ENCODE measurements at regions not wholly inside any gene's neighbourhood (a gene's known extent, or its start where the extent isn't known, plus 50 kb on each side); places are given as distances from the start of the nearest gene placed in this dataset.

GRCh38 chr2:100764430-100764829 lies 55.5 kb upstream of the NPAS2 start:
- H2AFZ ChIP-seq, result no peak overlapping the region
- no peak overlapping the region for H3K27ac ChIP-seq
- 92% methylated on average over 2 of the region's 2 CpGs for WGBS (ENCODE audit: low lambda C conversion rate, missing lambda C conversion rate)

GRCh38 chr2:100765481-100765880 lies 54.5 kb upstream of the NPAS2 start:
- 63% methylated on average over 4 of the region's 4 CpGs for WGBS (ENCODE audit: low lambda C conversion rate, missing lambda C conversion rate)
- DNase-seq (ENCODE audit: low spot score), result no peak
- no peaks in the 10 kb centered on the region for H3K36me3 ChIP-seq (replicated peaks; ENCODE audit: insufficient read depth, low read depth)
- H3K9me2 ChIP-seq (replicated peaks; ENCODE audit: insufficient read depth), result no peaks in the 10 kb centered on the region
- no peak overlapping the region for H2AFZ ChIP-seq
- no peak overlapping the region for H3K4me2 ChIP-seq
- no peak overlapping the region for H3K4me3 ChIP-seq
- no peak overlapping the region for H3K27ac ChIP-seq
- TF ChIP-seq EZH2phosphoT487 (IDR thresholded peaks at IDR 0.05; ENCODE audit: low read depth, severe bottlenecking, unreplicated experiment) (no peak), CTCF (IDR thresholded peaks at IDR 0.05; ENCODE audit: poor library complexity) (no peak), EZH2 (IDR thresholded peaks at IDR 0.05; ENCODE audit: borderline replicate concordance) (no peak)
- peaks cover 11% of the 10 kb centered on the region for H3K4me1 ChIP-seq (ENCODE audit: insufficient read depth)
- no peaks in the 10 kb centered on the region for H3K27me3 ChIP-seq
- H3K9me3 ChIP-seq (ENCODE audit: low read depth), result no peaks in the 10 kb centered on the region
- H4K20me1 ChIP-seq (ENCODE audit: insufficient read depth, poor library complexity, severe bottlenecking), result no peaks in the 10 kb centered on the region
- no peaks in the 10 kb centered on the region for H3K79me2 ChIP-seq

More at GRCh38 chr2:100764430-100764829, 55.5 kb upstream of the NPAS2 start:
- H3K36me3 ChIP-seq (replicated peaks; ENCODE audit: insufficient read depth, low read depth), result no peaks in the 10 kb centered on the region
- TF ChIP-seq EZH2 (IDR thresholded peaks at IDR 0.05; ENCODE audit: borderline replicate concordance) (no peak), CTCF (IDR thresholded peaks at IDR 0.05; ENCODE audit: poor library complexity) (no peak), EZH2phosphoT487 (IDR thresholded peaks at IDR 0.05; ENCODE audit: low read depth, severe bottlenecking, unreplicated experiment) (no peak)
- H3K27me3 ChIP-seq, result no peaks in the 10 kb centered on the region
- H3K4me1 ChIP-seq (ENCODE audit: insufficient read depth), result peaks cover 11% of the 10 kb centered on the region
- H3K79me2 ChIP-seq, result no peaks in the 10 kb centered on the region
- no peak for DNase-seq (ENCODE audit: low spot score)
- no peaks in the 10 kb centered on the region for H3K9me2 ChIP-seq (replicated peaks; ENCODE audit: insufficient read depth)
- no peaks in the 10 kb centered on the region for H4K20me1 ChIP-seq (ENCODE audit: insufficient read depth, poor library complexity, severe bottlenecking)
- H3K4me2 ChIP-seq, result no peak overlapping the region
- H3K4me3 ChIP-seq, result no peak overlapping the region
- H3K9me3 ChIP-seq (ENCODE audit: low read depth), result no peaks in the 10 kb centered on the region

- TF ChIP-seq EZH2 (IDR thresholded peaks at IDR 0.05; ENCODE audit: borderline replicate concordance), result no peak
- no peak for TF ChIP-seq EZH2phosphoT487 (IDR thresholded peaks at IDR 0.05; ENCODE audit: low read depth, severe bottlenecking, unreplicated experiment)
- TF ChIP-seq CTCF (IDR thresholded peaks at IDR 0.05; ENCODE audit: poor library complexity), result no peak
- no peaks in the 10 kb centered on the region for H3K27me3 ChIP-seq
- H3K9me2 ChIP-seq (replicated peaks; ENCODE audit: insufficient read depth), result no peaks in the 10 kb centered on the region
- 77% methylated on average over 6 of the region's 6 CpGs for WGBS (ENCODE audit: low lambda C conversion rate, missing lambda C conversion rate)
- no peaks in the 10 kb centered on the region for H3K9me3 ChIP-seq (ENCODE audit: low read depth)
- H4K20me1 ChIP-seq (ENCODE audit: insufficient read depth, poor library complexity, severe bottlenecking), result no peaks in the 10 kb centered on the region
- H3K4me3 ChIP-seq, result no peak overlapping the region
- no peaks in the 10 kb centered on the region for H3K36me3 ChIP-seq (replicated peaks; ENCODE audit: insufficient read depth, low read depth)
- no peak overlapping the region for H3K4me2 ChIP-seq
- no peaks in the 10 kb centered on the region for H3K79me2 ChIP-seq
- no peak overlapping the region for H3K27ac ChIP-seq
- H2AFZ ChIP-seq, result no peak overlapping the region
- peaks cover 11% of the 10 kb centered on the region for H3K4me1 ChIP-seq (ENCODE audit: insufficient read depth)
- DNase-seq (ENCODE audit: low spot score), result no peak
Observed at GRCh38 chr2:100766256-100766655, 53.7 kb upstream of the NPAS2 start.

- H3K27me3 ChIP-seq, result no peaks in the 10 kb centered on the region
- H4K20me1 ChIP-seq (ENCODE audit: insufficient read depth, poor library complexity, severe bottlenecking), result no peaks in the 10 kb centered on the region
- H3K4me3 ChIP-seq, result no peak overlapping the region
- peaks cover 11% of the 10 kb centered on the region for H3K4me1 ChIP-seq (ENCODE audit: insufficient read depth)
- DNase-seq (ENCODE audit: low spot score), result no peak
- H3K9me2 ChIP-seq (replicated peaks; ENCODE audit: insufficient read depth), result no peaks in the 10 kb centered on the region
- WGBS (ENCODE audit: low lambda C conversion rate, missing lambda C conversion rate), result 44% methylated on average over 3 of the region's 3 CpGs
- H3K9me3 ChIP-seq (ENCODE audit: low read depth), result no peaks in the 10 kb centered on the region
- no peaks in the 10 kb centered on the region for H3K79me2 ChIP-seq
- no peaks in the 10 kb centered on the region for H3K36me3 ChIP-seq (replicated peaks; ENCODE audit: insufficient read depth, low read depth)
- no peak overlapping the region for H3K4me2 ChIP-seq
- H2AFZ ChIP-seq, result no peak overlapping the region
- H3K27ac ChIP-seq, result no peak overlapping the region
- TF ChIP-seq EZH2phosphoT487 (IDR thresholded peaks at IDR 0.05; ENCODE audit: low read depth, severe bottlenecking, unreplicated experiment) (no peak), CTCF (IDR thresholded peaks at IDR 0.05; ENCODE audit: poor library complexity) (no peak), EZH2 (IDR thresholded peaks at IDR 0.05; ENCODE audit: borderline replicate concordance) (no peak)
Observed at GRCh38 chr2:100766806-100767205, 53.1 kb upstream of the NPAS2 start.
